Neural cell (in vitro differentiated cells): ENCODE measurements at regions not wholly inside any gene's neighbourhood (a gene's known extent, or its start where the extent isn't known, plus 50 kb on each side); places are given as distances from the start of the nearest gene placed in this dataset.

ENCODE experiments used
- H2AFZ ChIP-seq: fragments of 200-600, 300-800 bp; sonication (generic), shearing (Covaris generic); 2 replicates; pipeline ENCODE4 v1.6.0; 2014; ENCODE audit warnings: low read depth, mild to moderate bottlenecking, antibody characterized with exemption, low read length, moderate library complexity
- H3F3A ChIP-seq: fragments of 200-600 bp; shearing (Covaris generic); 2 replicates; pipeline ENCODE4 v1.6.1; 2016; ENCODE audit warnings: mild to moderate bottlenecking, moderate library complexity, mixed read lengths, antibody characterized with exemption, low read length; ENCODE audit not compliant: insufficient read depth, poor library complexity, severe bottlenecking
- H3K27ac ChIP-seq: fragments of 200-600, 300-800 bp; sonication (generic), shearing (Covaris generic); 2 replicates; pipeline ENCODE4 v1.5.1; 2014; ENCODE audit warnings: mild to moderate bottlenecking, low read length, moderate library complexity
- H3K27me3 ChIP-seq: fragments of 300-800, 200-600 bp; sonication (generic), shearing (Covaris generic); 2 replicates; pipeline ENCODE4 v1.6.0; 2014; ENCODE audit warnings: mild to moderate bottlenecking, low read depth, low read length, moderate library complexity; ENCODE audit not compliant: insufficient read depth
- H3K36me3 ChIP-seq: fragments of 300-800, 200-600 bp; sonication (generic), shearing (Covaris generic); 2 replicates; pipeline ENCODE4 v1.5.1; 2014; ENCODE audit warnings: mild to moderate bottlenecking, antibody characterized with exemption, low read length, moderate library complexity; ENCODE audit not compliant: insufficient read depth
- H3K4me2 ChIP-seq: fragments of 300-800, 200-600 bp; sonication (generic), shearing (Covaris generic); 2 replicates; pipeline ENCODE4 v1.6.0; 2014; ENCODE audit warnings: mild to moderate bottlenecking, low read length
- H3K4me3 ChIP-seq: fragments of 300-800, 200-600 bp; sonication (generic), shearing (Covaris generic); 2 replicates; pipeline ENCODE4 v1.5.1; 2014; ENCODE audit warnings: mild to moderate bottlenecking, low read length, moderate library complexity
- H3K79me2 ChIP-seq: fragments of 200-600 bp; shearing (Covaris generic); replicated peaks from 2 replicates; pipeline ENCODE4 v1.6.0; 2014; ENCODE audit warnings: mild to moderate bottlenecking, low read length, moderate library complexity; ENCODE audit not compliant: insufficient read depth
- H3K9ac ChIP-seq: fragments of 300-800, 200-600 bp; sonication (generic), shearing (Covaris generic); 2 replicates; pipeline ENCODE4 v1.6.1; 2016; ENCODE audit warnings: mild to moderate bottlenecking, low read length, mixed read lengths
- H3K9me2 ChIP-seq: fragments of 200-600 bp; shearing (Covaris generic); 2 replicates; pipeline ENCODE4 v1.6.1; 2016; ENCODE audit warnings: mild to moderate bottlenecking, low read length, mixed read lengths; ENCODE audit not compliant: insufficient read depth
- H3K9me3 ChIP-seq: fragments of 200-600, 300-800 bp; sonication (generic), shearing (Covaris generic); 2 replicates; pipeline ENCODE4 v1.6.1; 2016; ENCODE audit warnings: mild to moderate bottlenecking, mixed run types, low read length, moderate library complexity, mixed read lengths
- H4K20me1 ChIP-seq: fragments of 200-600 bp; shearing (Covaris generic); 2 replicates; pipeline ENCODE4 v1.6.1; 2016; ENCODE audit warnings: mild to moderate bottlenecking, mixed run types; ENCODE audit not compliant: insufficient read depth
- CTCF ChIP-seq: fragments of 450-650 bp; IDR thresholded peaks from 2 replicates; pipeline ENCODE4 v1.5.1; 2014; ENCODE audit warnings: antibody characterized with exemption, mild to moderate bottlenecking, moderate library complexity; ENCODE audit not compliant: poor library complexity, severe bottlenecking
- EP300 ChIP-seq: fragments of 450-650 bp; conservative IDR thresholded peaks from 2 replicates; pipeline ENCODE4 v1.6.1; 2014; ENCODE audit warnings: antibody characterized with exemption, mild to moderate bottlenecking, moderate library complexity; ENCODE audit not compliant: poor library complexity, severe bottlenecking
- EZH2 ChIP-seq: fragments of 200-600, 300-800 bp; shearing (Covaris generic), sonication (generic); IDR thresholded peaks from 2 replicates; pipeline ENCODE4 v1.6.1; 2014; ENCODE audit warnings: antibody characterized with exemption, low read length, borderline replicate concordance, mild to moderate bottlenecking; ENCODE audit not compliant: insufficient read depth, poor library complexity, severe bottlenecking
- MXI1 ChIP-seq: fragments of 450-650 bp; conservative IDR thresholded peaks from 2 replicates; pipeline ENCODE4 v1.6.1; 2014; ENCODE audit warnings: antibody characterized with exemption, mild to moderate bottlenecking; ENCODE audit not compliant: poor library complexity, severe bottlenecking
- POLR2AphosphoS5 ChIP-seq: IDR thresholded peaks from 2 replicates; pipeline ENCODE4 v1.6.1; 2012
- RAD21 ChIP-seq: fragments of 450-650 bp; conservative IDR thresholded peaks from 2 replicates; pipeline ENCODE4 v1.6.1; 2014; ENCODE audit warnings: antibody characterized with exemption, mild to moderate bottlenecking, moderate library complexity
- REST ChIP-seq: IDR thresholded peaks from 2 replicates; pipeline ENCODE4 v1.6.1; 2012; ENCODE audit warnings: borderline replicate concordance
- SMC3 ChIP-seq: fragments of 450-650 bp; conservative IDR thresholded peaks from 2 replicates; pipeline ENCODE4 v1.6.1; 2014; ENCODE audit warnings: antibody characterized with exemption, mild to moderate bottlenecking, moderate library complexity; ENCODE audit not compliant: poor library complexity
- TAF1 ChIP-seq: IDR thresholded peaks from 2 replicates; pipeline ENCODE4 v1.6.1; 2012; ENCODE audit warnings: low read depth

- Histone ChIP-seq H3K27ac (no peak overlapping the region), H3K4me3 (no peak overlapping the region), H3K9ac (no peak overlapping the region), H3K36me3 (no peaks in the 10 kb centered on the region), H3F3A (no peaks in the 10 kb centered on the region), H2AFZ (no peak overlapping the region), H3K79me2 (no peaks in the 10 kb centered on the region), H3K9me3 (peaks cover 3% of the 10 kb centered on the region), H3K4me2 (no peak overlapping the region), H4K20me1 (no peaks in the 10 kb centered on the region), H3K9me2 (no peaks in the 10 kb centered on the region), H3K27me3 (no peaks in the 10 kb centered on the region)
- TF ChIP-seq EP300 (no peak), RAD21 (no peak), SMC3 (no peak), MXI1 (no peak), POLR2AphosphoS5 (no peak), EZH2 (no peak), TAF1 (no peak), REST (no peak), CTCF (no peak)
Observed at GRCh38 chr17:43315858-43316521, 82.2 kb upstream of the RNU2-1 start.

- H3K36me3 ChIP-seq = no peaks in the 10 kb centered on the region
- TF ChIP-seq POLR2AphosphoS5 = no peak
- TF ChIP-seq SMC3 = no peak
- TF ChIP-seq RAD21 = no peak
- TF ChIP-seq MXI1 = no peak
- TF ChIP-seq EP300 = no peak
- no peak for TF ChIP-seq REST
- no peak for TF ChIP-seq TAF1
- no peak for TF ChIP-seq EZH2
- no peak for TF ChIP-seq CTCF
- peaks cover 3% of the 10 kb centered on the region for H3K9me3 ChIP-seq
- no peaks in the 10 kb centered on the region for H3K9me2 ChIP-seq
- no peak overlapping the region for H3K27ac ChIP-seq
- H4K20me1 ChIP-seq = no peaks in the 10 kb centered on the region
- no peak overlapping the region for H3K4me2 ChIP-seq
- no peaks in the 10 kb centered on the region for H3F3A ChIP-seq
- no peak overlapping the region for H3K9ac ChIP-seq
- no peaks in the 10 kb centered on the region for H3K79me2 ChIP-seq
- no peak overlapping the region for H2AFZ ChIP-seq
- H3K27me3 ChIP-seq = no peaks in the 10 kb centered on the region
- no peak overlapping the region for H3K4me3 ChIP-seq
Observed at GRCh38 chr17:43315369-43315768, 81.6 kb upstream of the RNU2-1 start.
